ENCODE measurements at regions not wholly inside any gene's neighbourhood (a gene's known extent, or its start where the extent isn't known, plus 50 kb on each side); places are given as distances from the start of the nearest gene placed in this dataset.
"Not testable (repeated sequence)": the region's sequence is repeated elsewhere in the genome, so short reads cannot be mapped to it uniquely, and the experiment has no call there.

GRCh38 chr3:110686701-110687100, 384.9 kb upstream of the NECTIN3 start:
- no peak overlapping the region for H3K27ac Mint-ChIP-seq (ENCODE audit: unreplicated experiment)
- no peaks in the 10 kb centered on the region for H3K4me1 Mint-ChIP-seq (ENCODE audit: low read depth, unreplicated experiment)
- H3K4me3 Mint-ChIP-seq (ENCODE audit: unreplicated experiment): no peak overlapping the region

GRCh38 chr3:110687138-110687537, 384.5 kb upstream of the NECTIN3 start:
- H3K27ac Mint-ChIP-seq (ENCODE audit: unreplicated experiment): no peak overlapping the region
- DNase-seq: no peak
- no peak overlapping the region for H3K4me3 Mint-ChIP-seq (ENCODE audit: unreplicated experiment)
- H3K4me1 Mint-ChIP-seq (ENCODE audit: low read depth, unreplicated experiment): no peaks in the 10 kb centered on the region
- H3K9me3 Mint-ChIP-seq (ENCODE audit: unreplicated experiment): no peaks in the 10 kb centered on the region
- no peak for TF ChIP-seq CTCF (IDR thresholded peaks at IDR 0.05; ENCODE audit: partially characterized antibody, unreplicated experiment)
- H3K27me3 Mint-ChIP-seq (ENCODE audit: unreplicated experiment): no peaks in the 10 kb centered on the region
- H3K36me3 Mint-ChIP-seq (ENCODE audit: unreplicated experiment): no peaks in the 10 kb centered on the region

More at GRCh38 chr3:110686701-110687100, 384.9 kb upstream of the NECTIN3 start:
- no peak for DNase-seq
- H3K9me3 Mint-ChIP-seq (ENCODE audit: unreplicated experiment): no peaks in the 10 kb centered on the region
- no peaks in the 10 kb centered on the region for H3K27me3 Mint-ChIP-seq (ENCODE audit: unreplicated experiment)
- no peaks in the 10 kb centered on the region for H3K36me3 Mint-ChIP-seq (ENCODE audit: unreplicated experiment)
- TF ChIP-seq CTCF (IDR thresholded peaks at IDR 0.05; ENCODE audit: partially characterized antibody, unreplicated experiment): no peak

- peaks cover 4% of the 10 kb centered on the region for H3K36me3 Mint-ChIP-seq (ENCODE audit: unreplicated experiment)
- no peak overlapping the region for H3K4me3 Mint-ChIP-seq (ENCODE audit: unreplicated experiment)
- peaks cover 2% of the 10 kb centered on the region for H3K9me3 Mint-ChIP-seq (ENCODE audit: unreplicated experiment)
Measured at GRCh38 chr3:110697961-110698360, 373.7 kb upstream of the NECTIN3 start.

GRCh38 chr3:110704332-110704731, 367.3 kb upstream of the NECTIN3 start:
- not testable (repeated sequence) for H3K36me3 Mint-ChIP-seq (ENCODE audit: unreplicated experiment); H3K4me1 Mint-ChIP-seq (ENCODE audit: low read depth, unreplicated experiment); H3K4me3 Mint-ChIP-seq (ENCODE audit: unreplicated experiment); H3K27me3 Mint-ChIP-seq (ENCODE audit: unreplicated experiment); H3K27ac Mint-ChIP-seq (ENCODE audit: unreplicated experiment); H3K9me3 Mint-ChIP-seq (ENCODE audit: unreplicated experiment); DNase-seq

More at GRCh38 chr3:110697961-110698360, 373.7 kb upstream of the NECTIN3 start:
- Mint-ChIP-seq H3K27me3 (ENCODE audit: unreplicated experiment) (peaks cover 2% of the 10 kb centered on the region), H3K27ac (ENCODE audit: unreplicated experiment) (no peak overlapping the region), H3K4me1 (ENCODE audit: low read depth, unreplicated experiment) (no peaks in the 10 kb centered on the region)
- TF ChIP-seq CTCF (IDR thresholded peaks at IDR 0.05; ENCODE audit: partially characterized antibody, unreplicated experiment): no peak
- no peak for DNase-seq

- H3K27ac Mint-ChIP-seq (ENCODE audit: unreplicated experiment): no peak overlapping the region
- no peaks in the 10 kb centered on the region for H3K4me1 Mint-ChIP-seq (ENCODE audit: low read depth, unreplicated experiment)
- TF ChIP-seq CTCF (IDR thresholded peaks at IDR 0.05; ENCODE audit: partially characterized antibody, unreplicated experiment): no peak
- no peak for DNase-seq
- no peak overlapping the region for H3K4me3 Mint-ChIP-seq (ENCODE audit: unreplicated experiment)
- H3K36me3 Mint-ChIP-seq (ENCODE audit: unreplicated experiment): no peaks in the 10 kb centered on the region
- peaks cover 5% of the 10 kb centered on the region for H3K27me3 Mint-ChIP-seq (ENCODE audit: unreplicated experiment)
- H3K9me3 Mint-ChIP-seq (ENCODE audit: unreplicated experiment): no peaks in the 10 kb centered on the region
Measured at GRCh38 chr3:110708156-110708555, 363.5 kb upstream of the NECTIN3 start.

- no peaks in the 10 kb centered on the region for H3K4me1 Mint-ChIP-seq (ENCODE audit: low read depth, unreplicated experiment)
- DNase-seq: no peak
- no peaks in the 10 kb centered on the region for H3K9me3 Mint-ChIP-seq (ENCODE audit: unreplicated experiment)
- H3K27me3 Mint-ChIP-seq (ENCODE audit: unreplicated experiment): no peaks in the 10 kb centered on the region
- no peak overlapping the region for H3K27ac Mint-ChIP-seq (ENCODE audit: unreplicated experiment)
- H3K4me3 Mint-ChIP-seq (ENCODE audit: unreplicated experiment): no peak overlapping the region
- H3K36me3 Mint-ChIP-seq (ENCODE audit: unreplicated experiment): no peaks in the 10 kb centered on the region
- TF ChIP-seq CTCF (IDR thresholded peaks at IDR 0.05; ENCODE audit: partially characterized antibody, unreplicated experiment): no peak
Measured at GRCh38 chr3:110710156-110710555, 361.5 kb upstream of the NECTIN3 start.
